ENCODE measurements at regions not wholly inside any gene's neighbourhood (a gene's known extent, or its start where the extent isn't known, plus 50 kb on each side); places are given as distances from the start of the nearest gene placed in this dataset.

DNA sequence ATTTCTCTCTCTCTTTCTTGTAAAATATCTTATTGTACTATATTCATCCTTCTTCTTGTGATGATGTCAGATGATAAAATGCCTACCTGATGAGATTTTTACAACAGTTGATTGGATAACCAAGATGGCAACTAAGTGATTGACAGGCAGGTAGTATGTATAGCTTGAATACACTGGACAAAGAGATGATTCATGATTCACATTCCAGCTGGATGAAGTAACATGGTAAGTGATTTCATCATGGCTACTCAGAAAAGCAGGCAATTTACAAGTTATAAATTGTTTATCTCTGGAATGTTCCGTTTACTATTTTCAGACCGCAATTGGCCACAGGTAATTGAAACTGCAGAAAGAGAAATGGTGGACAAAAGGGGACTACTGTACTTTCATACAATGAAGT lies 1471.7 kb upstream of the C9orf72 start:
- Histone ChIP-seq H3K36me3 (ENCODE audit: control insufficient read depth in 2 of 2, extremely low read depth in 1 of 2, insufficient read depth in 2 of 2, low read length in 2 of 2) (no peaks in the 10 kb centered on the region), H4K20me1 (replicated peaks; ENCODE audit: control insufficient read depth, extremely low read depth, insufficient read depth, low read length) (no peaks in the 10 kb centered on the region), H3K27ac (ENCODE audit: insufficient read depth, low read depth, low read length) (no peak overlapping the region), H3K4me1 (ENCODE audit: control insufficient read depth, extremely low read depth, insufficient read depth, low read length) (no peaks in the 10 kb centered on the region), H3K27me3 (ENCODE audit: control insufficient read depth in 2 of 2, insufficient read depth in 2 of 2, low read length in 2 of 2) (no peaks in the 10 kb centered on the region), H3K4me3 (replicated peaks in 1 of 3; ENCODE audit: insufficient read depth in 1 of 3, low read depth in 1 of 3, low read length in 3 of 3) (no peak overlapping the region), H3K9ac (replicated peaks; ENCODE audit: extremely low read depth, insufficient read depth, low read length) (no peak overlapping the region), H3K9me3 (replicated peaks; ENCODE audit: control insufficient read depth, insufficient read depth, low read length) (peaks cover 2% of the 10 kb centered on the region), H3K4me2 (ENCODE audit: insufficient read depth, low read length) (no peak overlapping the region), H3K79me2 (ENCODE audit: control insufficient read depth, insufficient read depth, low read length) (no peaks in the 10 kb centered on the region), H2AFZ (ENCODE audit: low read depth, low read length) (no peak overlapping the region), H3K9me1 (replicated peaks; ENCODE audit: control insufficient read depth, extremely low read depth, insufficient read depth, low read length) (no peaks in the 10 kb centered on the region)
- FAIRE-seq (no peak), DNase-seq (ENCODE audit: low read depth, low spot score) (no peak)
- intact Hi-C loops (cut with micrococcal nuclease), result no loop called here
- no TSS peak for BruUV-seq (replicated peaks)
- dilution Hi-C loops (cut with MboI; ENCODE audit: extremely low pct_ligation_motif_present, low sequenced_read_pairs), result no loop called here
- TF ChIP-seq, protein P1, sequence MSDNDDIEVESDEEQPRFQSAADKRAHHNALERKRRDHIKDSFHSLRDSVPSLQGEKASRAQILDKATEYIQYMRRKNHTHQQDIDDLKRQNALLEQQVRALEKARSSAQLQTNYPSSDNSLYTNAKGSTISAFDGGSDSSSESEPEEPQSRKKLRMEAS (IDR thresholded peaks at IDR 0.05; ENCODE audit: insufficient read depth, insufficient read length), result no peak
- no peak for TF ChIP-seq POLR2A (IDR thresholded peaks at IDR 0.05; ENCODE audit: low read depth, low read length)
- no peak for TF ChIP-seq FOS (IDR thresholded peaks at IDR 0.05; ENCODE audit: borderline replicate concordance, insufficient read depth, low read length)
- POLR2A ChIA-PET, result no interaction called here
- CTCF ChIA-PET, result no interaction called here

DNA sequence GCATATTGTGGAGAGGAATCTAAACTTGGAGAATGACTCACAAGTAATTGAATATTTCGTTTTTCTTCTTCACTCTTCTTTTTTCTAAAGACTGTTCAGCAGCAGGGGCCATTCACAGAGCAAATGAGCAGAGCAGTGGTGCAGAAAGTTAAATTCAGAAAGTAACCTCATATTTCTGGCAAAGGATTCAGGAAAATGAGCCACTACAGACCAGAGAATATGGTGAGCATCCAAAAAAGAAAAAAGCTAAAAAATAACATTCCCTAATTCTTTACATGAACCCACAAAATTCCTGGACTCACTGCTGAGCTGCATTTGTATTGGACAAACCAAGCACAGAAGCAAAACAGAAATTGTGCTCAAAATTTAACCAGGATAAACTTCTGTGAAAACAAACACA lies 1486.8 kb upstream of the C9orf72 start:
- H3K36me3 ChIP-seq (ENCODE audit: control insufficient read depth in 2 of 2, extremely low read depth in 1 of 2, insufficient read depth in 2 of 2, low read length in 2 of 2), result no peaks in the 10 kb centered on the region
- no peak overlapping the region for H2AFZ ChIP-seq (ENCODE audit: low read depth, low read length)
- H3K9ac ChIP-seq (replicated peaks; ENCODE audit: extremely low read depth, insufficient read depth, low read length), result no peak overlapping the region
- H3K9me1 ChIP-seq (replicated peaks; ENCODE audit: control insufficient read depth, extremely low read depth, insufficient read depth, low read length), result no peaks in the 10 kb centered on the region
- H3K4me1 ChIP-seq (ENCODE audit: control insufficient read depth, extremely low read depth, insufficient read depth, low read length), result no peaks in the 10 kb centered on the region
- H3K4me3 ChIP-seq (replicated peaks in 1 of 3; ENCODE audit: insufficient read depth in 1 of 3, low read depth in 1 of 3, low read length in 3 of 3), result no peak overlapping the region
- ChIA-PET POLR2A (no interaction called here), CTCF (no interaction called here)
- intact Hi-C loops (cut with micrococcal nuclease) (no loop called here), dilution Hi-C loops (cut with MboI; ENCODE audit: extremely low pct_ligation_motif_present, low sequenced_read_pairs) (no loop called here)
- no peak overlapping the region for H3K4me2 ChIP-seq (ENCODE audit: insufficient read depth, low read length)
- no peak for DNase-seq (ENCODE audit: low read depth, low spot score)
- H3K27me3 ChIP-seq (ENCODE audit: control insufficient read depth in 2 of 2, insufficient read depth in 2 of 2, low read length in 2 of 2), result no peaks in the 10 kb centered on the region
- H3K79me2 ChIP-seq (ENCODE audit: control insufficient read depth, insufficient read depth, low read length), result no peaks in the 10 kb centered on the region
- peaks cover 3% of the 10 kb centered on the region for H3K9me3 ChIP-seq (replicated peaks; ENCODE audit: control insufficient read depth, insufficient read depth, low read length)
- H3K27ac ChIP-seq (ENCODE audit: insufficient read depth, low read depth, low read length), result no peak overlapping the region
- H4K20me1 ChIP-seq (replicated peaks; ENCODE audit: control insufficient read depth, extremely low read depth, insufficient read depth, low read length), result no peaks in the 10 kb centered on the region
- TF ChIP-seq GATA2 (IDR thresholded peaks at IDR 0.05; ENCODE audit: insufficient read depth, insufficient read length, low read depth, low read length) (no peak), MYC (IDR thresholded peaks at IDR 0.05; ENCODE audit: low read depth, low read length) (no peak), JUN (IDR thresholded peaks at IDR 0.05; ENCODE audit: borderline replicate concordance, insufficient read depth, insufficient read length, low read depth) (no peak), FOS (IDR thresholded peaks at IDR 0.05; ENCODE audit: borderline replicate concordance, insufficient read depth, low read length) (no peak), POLR2A (IDR thresholded peaks at IDR 0.05; ENCODE audit: low read depth, low read length) (no peak), POLR2AphosphoS5 (IDR thresholded peaks at IDR 0.05; ENCODE audit: insufficient read depth, low read depth, low read length) (no peak), EZH2 (IDR thresholded peaks at IDR 0.05; ENCODE audit: borderline replicate concordance, low read depth, low read length, severe bottlenecking) (no peak)
- TF ChIP-seq, protein P2, sequence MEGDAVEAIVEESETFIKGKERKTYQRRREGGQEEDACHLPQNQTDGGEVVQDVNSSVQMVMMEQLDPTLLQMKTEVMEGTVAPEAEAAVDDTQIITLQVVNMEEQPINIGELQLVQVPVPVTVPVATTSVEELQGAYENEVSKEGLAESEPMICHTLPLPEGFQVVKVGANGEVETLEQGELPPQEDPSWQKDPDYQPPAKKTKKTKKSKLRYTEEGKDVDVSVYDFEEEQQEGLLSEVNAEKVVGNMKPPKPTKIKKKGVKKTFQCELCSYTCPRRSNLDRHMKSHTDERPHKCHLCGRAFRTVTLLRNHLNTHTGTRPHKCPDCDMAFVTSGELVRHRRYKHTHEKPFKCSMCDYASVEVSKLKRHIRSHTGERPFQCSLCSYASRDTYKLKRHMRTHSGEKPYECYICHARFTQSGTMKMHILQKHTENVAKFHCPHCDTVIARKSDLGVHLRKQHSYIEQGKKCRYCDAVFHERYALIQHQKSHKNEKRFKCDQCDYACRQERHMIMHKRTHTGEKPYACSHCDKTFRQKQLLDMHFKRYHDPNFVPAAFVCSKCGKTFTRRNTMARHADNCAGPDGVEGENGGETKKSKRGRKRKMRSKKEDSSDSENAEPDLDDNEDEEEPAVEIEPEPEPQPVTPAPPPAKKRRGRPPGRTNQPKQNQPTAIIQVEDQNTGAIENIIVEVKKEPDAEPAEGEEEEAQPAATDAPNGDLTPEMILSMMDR (IDR thresholded peaks at IDR 0.05; ENCODE audit: extremely low read depth in 1 of 2, insufficient read depth in 1 of 2, low read depth in 1 of 2, low read length in 2 of 2), result no peak
- TF ChIP-seq, protein P1 (IDR thresholded peaks at IDR 0.05; ENCODE audit: insufficient read depth, insufficient read length), result no peak
- no peak for FAIRE-seq
- BruUV-seq (replicated peaks), result no TSS peak
